ENCODE measurements at regions not wholly inside any gene's neighbourhood (a gene's known extent, or its start where the extent isn't known, plus 50 kb on each side); places are given as distances from the start of the nearest gene placed in this dataset.

DNA sequence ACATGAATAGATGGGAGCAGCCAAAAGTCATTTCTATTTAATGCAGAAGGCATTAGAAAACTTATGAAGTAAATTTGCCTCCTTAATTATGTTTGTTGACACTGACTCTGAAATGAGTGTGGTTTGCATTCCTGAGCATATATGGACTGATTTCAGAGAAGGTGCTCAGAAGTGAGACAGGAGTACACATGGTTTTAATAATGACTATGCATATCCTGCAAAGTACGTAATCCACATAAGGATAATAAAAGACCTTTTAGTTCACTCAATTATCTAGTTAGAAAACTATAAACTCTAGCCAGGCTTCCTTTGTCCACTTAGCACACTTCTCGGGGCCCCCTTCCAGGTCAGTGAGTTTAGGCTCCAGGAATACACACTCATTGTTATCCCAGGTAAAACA, 75.7 kb upstream of the SNX2 start:
- TF ChIP-seq, protein P1, sequence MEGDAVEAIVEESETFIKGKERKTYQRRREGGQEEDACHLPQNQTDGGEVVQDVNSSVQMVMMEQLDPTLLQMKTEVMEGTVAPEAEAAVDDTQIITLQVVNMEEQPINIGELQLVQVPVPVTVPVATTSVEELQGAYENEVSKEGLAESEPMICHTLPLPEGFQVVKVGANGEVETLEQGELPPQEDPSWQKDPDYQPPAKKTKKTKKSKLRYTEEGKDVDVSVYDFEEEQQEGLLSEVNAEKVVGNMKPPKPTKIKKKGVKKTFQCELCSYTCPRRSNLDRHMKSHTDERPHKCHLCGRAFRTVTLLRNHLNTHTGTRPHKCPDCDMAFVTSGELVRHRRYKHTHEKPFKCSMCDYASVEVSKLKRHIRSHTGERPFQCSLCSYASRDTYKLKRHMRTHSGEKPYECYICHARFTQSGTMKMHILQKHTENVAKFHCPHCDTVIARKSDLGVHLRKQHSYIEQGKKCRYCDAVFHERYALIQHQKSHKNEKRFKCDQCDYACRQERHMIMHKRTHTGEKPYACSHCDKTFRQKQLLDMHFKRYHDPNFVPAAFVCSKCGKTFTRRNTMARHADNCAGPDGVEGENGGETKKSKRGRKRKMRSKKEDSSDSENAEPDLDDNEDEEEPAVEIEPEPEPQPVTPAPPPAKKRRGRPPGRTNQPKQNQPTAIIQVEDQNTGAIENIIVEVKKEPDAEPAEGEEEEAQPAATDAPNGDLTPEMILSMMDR (IDR thresholded peaks at IDR 0.05; ENCODE audit: poor library complexity, severe bottlenecking): no peak
- no peak for TF ChIP-seq TAF1 (IDR thresholded peaks at IDR 0.05; ENCODE audit: low read depth)

Data from neural cell (in vitro differentiated cells).